ENCODE measurements at regions not wholly inside any gene's neighbourhood (a gene's known extent, or its start where the extent isn't known, plus 50 kb on each side); places are given as distances from the start of the nearest gene placed in this dataset.

DNA sequence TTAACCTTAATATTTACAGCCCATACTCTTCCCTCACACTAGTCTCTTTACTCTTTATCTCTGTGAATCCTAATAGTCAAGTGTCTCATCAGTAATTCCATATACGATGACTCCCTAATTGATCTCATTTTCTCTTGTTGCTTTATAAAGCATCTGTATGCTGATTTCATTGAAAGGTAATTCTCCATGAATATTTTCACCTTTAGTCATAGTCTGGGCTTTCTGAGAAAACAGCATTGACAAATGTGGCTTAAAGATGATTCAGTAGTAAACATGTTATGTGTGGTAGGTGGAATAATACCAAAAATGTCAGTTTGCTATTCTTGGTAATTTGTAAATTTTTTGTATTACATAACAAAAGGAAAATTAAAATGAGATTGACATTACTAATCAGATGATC, 1176.5 kb downstream of the NCAM2 start:
- TF ChIP-seq CTCF (IDR thresholded peaks at IDR 0.05) (no peak), POLR2A (IDR thresholded peaks at IDR 0.05) (no peak)

Measured in Peyer's patch (tissue), 4 donors.